AG04450 (cell line): ENCODE measurements at regions not wholly inside any gene's neighbourhood (a gene's known extent, or its start where the extent isn't known, plus 50 kb on each side); places are given as distances from the start of the nearest gene placed in this dataset.
"Not testable (repeated sequence)": the region's sequence is repeated elsewhere in the genome, so short reads cannot be mapped to it uniquely, and the experiment has no call there.

Source experiments
- CTCF ChIA-PET: fragments of 300-600, 350-600 bp; formaldehyde crosslinking; extraction: SDS; loops from one replicate; lab custom pipeline; 2022; ENCODE audit warnings: antibody characterized with exemption, inconsistent platforms; lab: Charles Lee
- POLR2A ChIA-PET: fragments of 350-600 bp; formaldehyde crosslinking; extraction: SDS; loops from one replicate; lab custom pipeline; 2021; ENCODE audit warnings: antibody characterized with exemption, inconsistent platforms; lab: Yijun Ruan, JAX
- DNase-seq: peaks from one replicate; pipeline ENCODE4 v3.0.0-alpha.2; 2011; ENCODE audit warnings: low read depth, low spot score
- H3K27ac ChIP-seq: one replicate; pipeline ENCODE4 v1.5.1; 2012; ENCODE audit warnings: low read depth, low read length, control low read depth
- H3K27me3 ChIP-seq: one replicate; pipeline ENCODE4 v1.6.0; 2012; ENCODE audit warnings: low read length; ENCODE audit not compliant: control insufficient read depth, insufficient read depth
- H3K4me3 ChIP-seq: 2 replicates; pipeline ENCODE4 v1.5.1; 2011; ENCODE audit warnings: mild to moderate bottlenecking, low read depth, low read length, control low read depth
- H3K9me3 ChIP-seq: 2 replicates; pipeline ENCODE4 v1.5.1; 2012; ENCODE audit warnings: low read length; ENCODE audit not compliant: control insufficient read depth, insufficient read depth

GRCh38 chr1:120588811-120589210 is 134.9 kb upstream of the NBPF26 start:
- POLR2A ChIA-PET, H3K9me3 ChIP-seq, H3K27me3 ChIP-seq, H3K4me3 ChIP-seq, CTCF ChIA-PET, DNase-seq, H3K27ac ChIP-seq: not testable (repeated sequence)

- H3K27me3 ChIP-seq, CTCF ChIA-PET, POLR2A ChIA-PET: not testable (repeated sequence)
Observed at GRCh38 chr1:120591774-120592173, 132.0 kb upstream of the NBPF26 start.

GRCh38 chr1:120592943-120593342 is 130.8 kb upstream of the NBPF26 start:
- H3K27ac ChIP-seq, CTCF ChIA-PET, POLR2A ChIA-PET: not testable (repeated sequence)

More at GRCh38 chr1:120591774-120592173, 132.0 kb upstream of the NBPF26 start:
- not testable (repeated sequence) for DNase-seq, H3K4me3 ChIP-seq, H3K27ac ChIP-seq, H3K9me3 ChIP-seq

GRCh38 chr1:120593648-120594047 is 130.1 kb upstream of the NBPF26 start:
- H3K27me3 ChIP-seq, POLR2A ChIA-PET, CTCF ChIA-PET, H3K4me3 ChIP-seq, H3K27ac ChIP-seq, DNase-seq, H3K9me3 ChIP-seq: not testable (repeated sequence)

More at GRCh38 chr1:120592943-120593342, 130.8 kb upstream of the NBPF26 start:
- not testable (repeated sequence) for H3K4me3 ChIP-seq, H3K9me3 ChIP-seq, DNase-seq, H3K27me3 ChIP-seq

- CTCF ChIA-PET, H3K27me3 ChIP-seq, POLR2A ChIA-PET, DNase-seq, H3K9me3 ChIP-seq, H3K4me3 ChIP-seq, H3K27ac ChIP-seq: not testable (repeated sequence)
Observed at GRCh38 chr1:120598331-120598951, 125.3 kb upstream of the NBPF26 start.

- H3K27ac ChIP-seq, POLR2A ChIA-PET, CTCF ChIA-PET, H3K27me3 ChIP-seq, H3K9me3 ChIP-seq, DNase-seq, H3K4me3 ChIP-seq: not testable (repeated sequence)
Observed at GRCh38 chr1:120599511-120599910, 124.2 kb upstream of the NBPF26 start.

- CTCF ChIA-PET, POLR2A ChIA-PET: not testable (repeated sequence)
Observed at GRCh38 chr1:120600442-120601041, 123.2 kb upstream of the NBPF26 start.

GRCh38 chr1:120607882-120608281 is 115.9 kb upstream of the NBPF26 start:
- POLR2A ChIA-PET, H3K4me3 ChIP-seq, H3K27ac ChIP-seq, DNase-seq, H3K9me3 ChIP-seq, H3K27me3 ChIP-seq, CTCF ChIA-PET: not testable (repeated sequence)

More at GRCh38 chr1:120600442-120601041, 123.2 kb upstream of the NBPF26 start:
- not testable (repeated sequence) for H3K9me3 ChIP-seq, H3K27ac ChIP-seq, DNase-seq, H3K4me3 ChIP-seq, H3K27me3 ChIP-seq

GRCh38 chr1:120608314-120609014 is 115.3 kb upstream of the NBPF26 start:
- H3K27ac ChIP-seq, H3K27me3 ChIP-seq, POLR2A ChIA-PET, H3K9me3 ChIP-seq, DNase-seq, CTCF ChIA-PET, H3K4me3 ChIP-seq: not testable (repeated sequence)

- CTCF ChIA-PET, H3K9me3 ChIP-seq, DNase-seq, H3K4me3 ChIP-seq, H3K27me3 ChIP-seq, H3K27ac ChIP-seq, POLR2A ChIA-PET: not testable (repeated sequence)
Observed at GRCh38 chr1:120609015-120609573, 114.7 kb upstream of the NBPF26 start.

GRCh38 chr1:120609834-120610233 is 113.9 kb upstream of the NBPF26 start:
- CTCF ChIA-PET, H3K27me3 ChIP-seq, DNase-seq, H3K9me3 ChIP-seq, H3K27ac ChIP-seq, POLR2A ChIA-PET, H3K4me3 ChIP-seq: not testable (repeated sequence)
